NCI-H146 treated with DMSO at 0.1 percent for 48 hours (cell line): ENCODE measurements at regions not wholly inside any gene's neighbourhood (a gene's known extent, or its start where the extent isn't known, plus 50 kb on each side); places are given as distances from the start of the nearest gene placed in this dataset.

Experiments
- DNase-seq: peaks from one replicate; lab custom pipeline; 2025; ENCODE audit not compliant: unreplicated experiment; lab: John Stamatoyannopoulos, UW

DNA sequence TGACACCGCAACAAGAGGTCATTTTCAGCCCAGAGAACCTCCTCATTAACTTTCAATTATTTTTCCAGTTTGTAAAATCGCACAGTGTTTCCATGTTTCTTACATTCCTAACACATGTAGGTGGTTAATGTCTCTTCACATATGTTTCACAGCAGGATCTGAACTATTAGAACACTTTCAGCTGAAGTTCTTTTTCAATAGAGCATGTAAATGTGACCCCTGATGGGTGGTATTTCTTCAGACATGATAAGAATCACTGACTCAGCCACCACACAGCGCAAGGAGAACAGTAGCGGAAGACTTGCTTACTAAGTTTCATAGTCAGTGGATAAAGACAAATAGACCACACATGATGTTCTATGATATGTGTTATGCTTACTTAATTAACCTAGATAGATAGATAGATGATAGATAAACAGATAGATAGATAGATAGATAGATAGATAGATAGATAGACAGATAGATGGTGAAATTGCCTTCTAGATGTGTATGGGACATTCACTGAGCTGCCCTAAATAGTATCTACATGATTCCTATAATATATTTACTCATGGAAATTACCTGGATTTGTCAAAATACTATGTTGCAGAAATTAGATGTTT is 1992.1 kb upstream of the NUDT12 start:
- DNase-seq, result no peak

DNA sequence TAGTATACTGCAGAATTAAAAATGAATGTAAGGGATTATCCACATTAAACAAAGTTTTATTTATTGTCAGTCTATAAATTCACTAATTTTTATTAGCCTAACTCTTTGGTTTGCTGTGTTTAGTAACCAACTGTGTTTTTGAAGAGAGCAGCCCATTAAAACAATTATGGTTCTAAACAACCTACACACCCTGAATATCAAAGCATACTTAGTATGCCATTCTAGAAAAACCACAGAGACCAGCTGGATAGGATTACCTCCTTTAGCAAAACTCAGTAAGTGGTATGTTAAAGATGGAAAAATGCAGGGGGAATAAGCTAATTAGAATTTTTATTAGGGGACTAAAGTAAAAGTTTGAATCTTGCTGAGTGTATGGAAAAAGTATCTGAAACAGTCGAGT is 1981.7 kb upstream of the NUDT12 start:
- DNase-seq, result no peak

DNA sequence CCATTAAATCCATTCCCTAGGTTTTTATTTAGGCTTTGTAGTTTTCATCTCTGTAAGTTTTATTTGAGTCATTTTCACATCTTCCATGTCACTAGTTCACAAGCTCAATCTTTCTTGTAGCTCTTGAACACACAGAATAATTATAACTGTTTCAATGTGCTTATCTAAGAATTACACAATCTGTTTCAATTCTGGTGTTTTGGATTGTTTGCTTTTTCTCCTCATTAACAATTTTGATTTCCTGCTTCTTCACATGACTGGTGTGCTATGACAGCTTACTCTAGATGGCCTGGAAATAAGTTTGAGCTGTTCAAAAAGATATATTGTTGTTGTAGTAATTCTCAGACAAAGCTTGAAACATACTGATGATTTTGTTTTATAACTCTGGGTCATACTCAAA is 1974.1 kb upstream of the NUDT12 start:
- no peak for DNase-seq

DNA sequence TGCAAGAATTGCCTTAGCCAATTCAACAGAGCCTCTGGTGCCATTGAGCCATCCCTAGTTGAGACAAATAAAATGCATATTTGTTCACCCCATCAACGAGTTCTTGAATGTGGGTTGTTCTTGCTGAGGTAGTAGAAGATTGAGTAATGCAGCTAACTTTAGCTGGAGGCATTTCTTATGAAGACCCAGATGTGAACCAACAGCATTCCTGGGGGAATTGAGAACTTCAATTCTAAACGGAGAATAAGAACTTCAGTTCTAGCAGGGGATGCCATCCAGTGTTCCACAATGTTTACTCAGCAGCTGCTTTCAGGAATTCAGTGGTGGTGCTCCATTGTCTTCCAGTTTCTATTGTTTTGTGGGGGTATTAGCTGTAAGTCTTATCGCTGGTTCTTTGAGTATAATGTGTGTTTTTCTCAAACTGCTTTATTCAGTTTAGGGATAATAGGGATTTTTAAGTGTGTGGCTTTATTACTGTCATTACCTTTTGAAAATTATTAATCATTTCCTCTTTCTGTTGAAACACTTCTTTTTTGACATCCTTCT is 1968.2 kb upstream of the NUDT12 start:
- no peak for DNase-seq

DNA sequence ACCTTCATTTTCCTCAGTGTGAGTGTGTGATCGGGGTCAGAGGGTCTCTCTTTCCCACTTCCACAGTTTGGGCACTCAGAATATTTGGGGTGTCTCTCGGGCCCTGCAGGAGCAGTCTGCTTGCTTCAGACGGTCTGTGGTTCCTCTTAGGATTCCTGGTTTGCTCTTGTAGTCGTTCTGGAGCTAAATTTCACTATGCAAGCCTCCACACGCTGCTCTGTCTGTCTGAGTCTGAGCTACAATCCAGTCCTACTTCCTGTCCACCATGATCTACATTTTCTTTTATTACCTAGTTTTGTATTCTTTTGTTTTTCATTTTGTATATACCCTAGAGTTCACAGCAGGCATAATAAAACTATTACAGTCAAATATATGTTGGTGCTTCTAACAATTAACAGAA is 1967.3 kb upstream of the NUDT12 start:
- DNase-seq, result no peak

DNA sequence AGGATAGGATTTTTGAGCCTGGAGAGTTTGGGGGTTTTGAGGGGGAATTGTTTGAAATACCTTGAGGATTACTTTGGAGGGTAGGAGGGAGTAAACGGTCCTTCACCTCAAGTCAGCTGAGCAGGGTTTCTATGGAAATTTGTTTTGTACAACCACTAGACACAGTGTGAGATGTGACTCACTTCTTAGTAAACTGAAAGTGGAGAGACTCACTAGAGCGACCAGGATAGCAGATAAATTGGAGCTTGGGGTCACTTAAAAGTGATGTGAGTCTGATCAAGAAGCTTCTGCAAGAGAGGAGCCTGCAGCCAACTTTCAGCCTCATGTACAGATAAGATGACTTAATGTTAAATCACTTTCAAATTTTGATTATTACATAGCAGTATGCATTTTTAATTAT is 1945.9 kb upstream of the NUDT12 start:
- no peak for DNase-seq

DNA sequence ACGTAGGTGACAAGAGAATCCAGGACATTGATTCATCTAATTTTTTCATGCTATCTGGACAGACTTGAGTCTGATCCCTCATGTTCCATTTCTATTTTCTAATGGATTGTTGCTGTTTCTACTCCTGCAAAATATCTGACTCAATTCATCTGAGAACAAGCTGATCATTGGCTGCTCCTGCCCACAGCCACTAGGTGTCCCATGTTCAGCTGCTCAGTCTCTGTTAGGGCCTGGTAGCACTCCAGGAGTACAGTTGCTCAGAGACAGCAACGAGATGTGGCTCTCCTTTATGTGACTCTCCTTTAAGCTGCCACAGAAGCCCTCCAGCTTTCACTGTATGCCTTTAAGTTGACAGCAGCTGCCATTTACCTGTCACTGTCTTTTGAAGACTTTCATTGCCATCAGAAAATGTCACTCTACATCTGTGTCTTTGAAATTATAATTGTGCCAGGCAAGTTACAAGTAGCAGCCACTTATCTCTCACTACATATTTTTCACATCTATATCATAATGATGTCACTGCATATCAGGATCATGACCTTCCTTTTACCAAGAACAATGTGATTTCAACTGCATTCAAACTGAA is 1944.2 kb upstream of the NUDT12 start:
- no peak for DNase-seq

DNA sequence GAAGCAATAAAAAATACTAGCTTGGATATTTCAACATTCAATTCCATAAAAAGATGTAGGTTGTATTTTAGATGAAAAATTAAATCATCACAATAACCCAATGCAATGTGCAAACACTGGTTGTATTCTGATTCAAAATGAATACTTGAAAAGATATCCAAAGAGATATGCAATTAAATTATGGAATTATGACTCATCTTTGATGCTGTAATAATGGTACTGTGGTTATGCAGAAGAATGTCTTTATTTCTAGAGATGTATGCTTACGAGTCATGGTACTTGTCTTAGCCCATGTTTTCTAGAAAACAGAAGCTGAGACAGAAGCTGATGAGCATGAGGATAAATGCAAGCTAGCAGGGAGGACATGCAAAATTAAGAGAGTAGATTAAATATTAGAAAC is 1941.4 kb upstream of the NUDT12 start:
- no peak for DNase-seq

DNA sequence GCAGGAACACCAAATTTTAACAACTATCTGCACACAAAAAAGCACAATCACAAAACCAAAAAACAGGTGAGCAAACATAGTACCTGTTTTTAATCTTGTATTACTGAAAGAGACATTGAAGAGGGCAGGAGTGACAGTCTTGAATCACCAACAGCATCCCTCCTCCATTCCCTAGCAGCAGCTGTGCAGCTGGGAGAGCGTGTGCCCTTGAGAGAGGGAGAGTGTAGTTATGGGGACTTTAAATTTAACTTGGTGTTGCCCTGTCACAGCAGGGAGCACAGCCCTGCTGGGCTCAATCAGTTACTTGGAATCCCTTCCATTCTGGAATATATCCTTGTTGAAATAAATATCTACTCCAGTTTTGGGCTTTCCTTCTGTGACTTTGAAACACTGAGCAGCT is 1938.7 kb upstream of the NUDT12 start:
- DNase-seq, result peak; percentile 29

DNA sequence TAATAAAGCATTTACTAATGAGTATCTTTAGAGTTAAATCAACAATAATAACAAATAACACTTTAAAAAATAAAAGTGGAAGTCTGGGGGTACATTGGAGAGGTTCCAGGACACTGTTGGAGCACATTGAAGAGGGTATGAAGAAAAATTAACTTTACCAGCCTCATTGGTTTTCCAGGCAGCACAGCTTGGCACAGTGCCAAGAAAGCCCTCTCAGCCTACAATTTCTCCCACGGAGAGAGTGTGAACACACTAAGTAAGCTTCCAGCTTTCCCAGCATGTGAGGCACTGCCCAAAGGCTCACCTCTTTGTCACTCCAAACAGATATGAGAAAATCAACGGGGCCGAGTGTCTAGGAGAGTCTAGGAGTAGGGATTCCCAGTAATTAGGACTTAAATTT is 1912.8 kb upstream of the NUDT12 start:
- no peak for DNase-seq

DNA sequence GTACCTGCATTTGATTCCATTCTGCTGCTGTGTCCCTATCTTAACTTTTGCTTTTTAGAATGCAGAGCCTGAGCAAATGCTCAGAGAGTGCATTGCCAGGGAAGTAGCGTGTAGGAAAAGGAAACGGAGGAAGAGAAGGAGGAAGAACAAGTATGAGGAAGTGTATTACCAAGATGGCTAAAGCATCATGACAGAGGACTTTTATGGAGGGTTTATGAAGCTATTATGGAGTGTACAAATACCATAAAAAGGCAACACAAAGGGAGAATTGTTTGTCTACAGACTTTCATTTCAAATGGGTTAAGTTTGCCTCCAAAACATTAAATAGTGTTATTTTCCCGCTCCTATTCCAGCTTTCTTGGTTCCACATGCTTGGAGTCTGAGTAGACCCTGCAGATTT is 1899.8 kb upstream of the NUDT12 start:
- DNase-seq, result no peak

DNA sequence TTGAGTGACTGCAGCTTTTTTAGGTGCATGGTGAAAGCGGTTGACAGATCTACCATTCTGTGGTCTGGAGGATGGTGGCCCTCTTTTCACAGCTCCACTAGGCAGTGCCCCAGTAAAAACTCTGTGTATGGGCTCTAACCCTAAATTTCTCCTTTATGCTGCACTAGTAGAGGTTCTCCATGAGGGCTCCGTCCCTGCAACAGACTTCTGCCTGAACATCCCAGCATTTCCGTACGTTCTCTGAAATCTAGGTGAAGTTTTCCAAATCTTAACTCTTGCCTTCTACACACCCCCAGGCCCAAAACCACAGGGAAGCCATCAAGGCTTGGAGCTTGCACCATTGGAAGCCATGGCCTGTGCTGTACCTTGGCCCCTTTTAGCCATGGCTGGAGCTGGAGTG is 1898.1 kb upstream of the NUDT12 start:
- no peak for DNase-seq

DNA sequence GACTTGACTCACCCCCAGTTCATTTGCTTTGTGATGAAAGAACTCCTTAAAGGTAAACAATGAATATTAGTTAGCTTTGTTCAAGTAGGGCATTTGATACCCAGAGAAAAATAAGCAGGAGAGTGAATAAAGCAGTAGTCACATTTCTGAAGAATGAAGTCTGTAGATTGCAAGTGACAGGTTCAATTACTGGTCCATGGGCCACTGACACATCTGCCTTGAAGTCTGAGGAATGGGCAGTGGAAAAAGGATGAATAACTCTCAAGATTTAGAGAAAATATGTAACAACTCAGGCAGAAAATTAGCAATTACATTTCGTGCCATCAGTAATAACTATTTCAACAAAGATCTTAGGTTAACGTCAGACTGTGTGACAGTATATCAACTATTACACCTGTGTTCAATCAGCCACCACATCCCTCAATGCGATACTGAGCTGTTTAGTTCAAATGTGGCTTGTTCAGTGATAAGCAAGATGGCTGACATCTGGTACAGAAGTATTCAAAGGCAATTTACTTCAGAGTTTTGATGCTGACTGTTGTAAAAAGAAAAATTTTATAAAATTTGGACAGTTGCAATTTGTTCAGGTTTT is 1890.7 kb upstream of the NUDT12 start:
- DNase-seq, result no peak

DNA sequence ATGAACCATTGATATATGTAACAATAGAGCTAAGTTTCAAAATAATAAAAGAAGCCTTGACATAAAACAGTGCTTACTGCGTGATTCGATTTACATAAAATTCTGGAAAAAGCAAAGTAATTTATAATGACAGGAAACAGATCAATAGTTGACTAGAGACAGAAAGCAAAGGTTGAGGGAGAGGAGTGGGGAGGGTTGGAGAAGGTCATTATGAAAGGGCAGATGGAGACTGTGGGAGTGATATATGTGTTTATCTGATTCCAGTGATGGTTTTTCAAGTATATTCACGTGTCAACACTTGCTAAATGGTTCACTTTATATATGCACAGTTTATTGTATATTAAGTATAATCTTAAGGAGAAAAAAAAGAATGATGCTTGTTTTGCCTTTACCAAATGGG is 1885.7 kb upstream of the NUDT12 start:
- DNase-seq, result no peak

DNA sequence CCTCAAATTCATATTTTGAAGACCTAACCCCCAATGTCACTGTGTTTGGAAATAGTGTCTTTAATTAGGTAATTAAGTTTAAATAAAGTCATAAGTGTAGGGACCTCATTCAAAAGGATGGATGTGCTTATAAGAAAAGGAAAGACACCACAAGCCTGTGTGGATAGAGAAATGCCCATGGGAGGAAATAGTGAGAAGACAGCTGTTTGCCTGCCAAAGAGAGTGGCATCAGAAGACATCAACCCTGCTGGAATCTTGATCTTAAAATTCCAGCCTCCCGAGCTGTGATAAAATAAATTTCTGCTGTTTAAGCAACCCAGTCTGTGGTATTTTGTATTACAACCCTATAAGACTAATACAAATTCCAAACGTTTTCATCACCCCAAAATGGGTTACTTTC is 1867.9 kb upstream of the NUDT12 start:
- DNase-seq, result no peak

DNA sequence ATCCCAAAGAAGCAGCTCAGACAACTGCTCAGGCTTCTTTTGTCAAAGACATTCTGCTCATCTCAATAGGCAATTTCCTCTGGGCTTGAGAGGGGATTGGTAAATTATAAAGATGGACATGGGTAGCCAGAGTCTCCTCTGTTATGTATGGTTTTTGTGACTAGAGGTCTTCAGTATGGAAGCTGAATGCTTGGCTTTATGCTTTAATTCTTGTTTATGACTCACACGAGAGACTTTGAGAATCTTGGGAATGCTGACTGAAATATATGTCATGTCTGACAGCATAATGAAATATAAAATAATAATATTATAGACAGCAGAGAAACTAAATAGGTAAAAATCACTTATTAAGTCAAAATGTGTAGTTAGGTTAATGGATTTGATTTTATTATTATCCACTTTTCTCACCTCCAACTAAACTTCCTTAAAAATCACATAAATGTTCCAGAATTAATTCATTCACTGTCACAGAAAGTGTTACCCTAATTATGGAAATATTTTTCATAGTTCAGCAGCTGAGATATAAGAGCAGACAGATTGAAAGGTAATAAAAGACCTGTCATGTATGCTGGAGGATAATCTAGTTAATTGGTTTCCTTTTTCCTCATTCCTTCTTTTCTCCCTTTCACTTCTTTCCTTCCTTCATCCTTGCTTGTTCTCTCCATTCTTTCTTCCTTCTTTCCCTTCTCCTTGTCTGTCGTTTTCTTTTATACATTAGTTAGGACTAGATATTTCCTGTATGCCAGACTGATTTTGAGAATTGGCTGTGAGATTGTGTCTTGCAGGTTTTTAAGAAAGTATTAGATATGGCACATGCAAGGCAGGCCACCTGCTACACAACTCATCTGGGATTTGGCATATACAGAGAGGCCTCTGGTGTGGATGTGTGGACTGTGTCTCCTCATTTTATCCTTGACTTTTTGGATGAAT is 1866.1 kb upstream of the NUDT12 start:
- DNase-seq, result no peak

DNA sequence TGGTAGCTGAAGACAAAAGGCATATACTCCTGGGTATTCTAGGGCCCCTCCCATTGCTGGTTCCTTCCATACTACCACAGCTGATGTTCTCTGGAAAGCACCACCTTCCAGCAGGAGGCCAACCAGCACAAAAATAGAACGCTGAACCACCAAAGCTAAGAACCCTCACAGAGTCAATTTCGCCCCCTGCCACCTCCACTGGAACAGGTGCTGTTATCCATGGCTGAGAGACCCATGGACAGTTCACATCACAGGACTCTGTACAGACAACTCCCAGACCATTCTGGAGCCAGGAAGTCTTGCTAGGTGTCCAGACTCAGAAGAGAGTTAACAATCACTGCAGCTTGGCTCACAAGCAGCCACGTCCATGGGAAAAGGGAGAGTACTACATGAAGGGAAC is 1851.5 kb upstream of the NUDT12 start:
- DNase-seq, result no peak

DNA sequence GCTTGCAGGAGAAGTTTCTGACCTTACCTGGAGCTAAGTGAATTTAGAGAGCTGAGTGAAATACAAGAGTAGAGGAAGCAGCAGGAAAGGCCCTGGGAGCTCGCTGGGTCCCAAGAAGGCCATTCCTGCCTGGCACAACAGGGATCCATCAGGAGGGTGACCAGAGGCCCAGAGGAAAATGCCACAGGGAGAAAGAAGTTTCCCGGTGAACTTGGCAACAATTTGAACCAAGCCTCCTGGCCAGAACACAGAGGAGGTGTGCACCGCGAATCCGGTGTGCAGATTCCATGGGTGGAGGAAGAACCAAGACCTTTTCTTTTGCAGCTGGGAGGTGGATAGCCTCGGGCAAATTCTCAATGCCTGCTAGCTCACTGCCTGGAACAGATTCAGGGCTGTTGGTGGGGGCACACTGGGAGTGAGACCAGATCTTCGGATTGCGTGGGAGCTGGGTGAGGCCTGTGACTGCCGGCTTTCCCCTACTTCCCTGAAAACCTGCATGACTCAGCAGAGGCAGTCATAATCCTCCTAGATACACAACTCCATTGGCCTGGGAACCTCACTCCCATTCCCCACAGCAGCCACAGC is 1850.9 kb upstream of the NUDT12 start:
- DNase-seq, result no peak

DNA sequence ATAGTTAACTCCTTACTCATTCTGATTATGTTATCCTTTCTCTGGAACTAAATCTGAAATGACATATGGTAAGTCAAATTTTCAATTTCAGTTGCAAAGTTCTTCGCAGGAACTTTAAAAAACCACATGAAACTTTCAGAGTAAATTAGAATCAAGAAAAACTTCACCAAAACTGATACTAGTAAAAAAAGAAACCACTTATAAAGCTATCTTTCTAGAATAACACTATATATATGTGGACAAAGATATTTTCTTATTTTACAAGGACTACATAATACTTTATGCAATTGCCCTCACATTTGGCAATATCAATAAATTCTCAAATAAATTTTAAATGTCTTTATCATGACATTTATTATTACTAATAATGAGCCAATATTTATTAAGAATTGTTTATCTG is 1847.1 kb upstream of the NUDT12 start:
- DNase-seq, result no peak

DNA sequence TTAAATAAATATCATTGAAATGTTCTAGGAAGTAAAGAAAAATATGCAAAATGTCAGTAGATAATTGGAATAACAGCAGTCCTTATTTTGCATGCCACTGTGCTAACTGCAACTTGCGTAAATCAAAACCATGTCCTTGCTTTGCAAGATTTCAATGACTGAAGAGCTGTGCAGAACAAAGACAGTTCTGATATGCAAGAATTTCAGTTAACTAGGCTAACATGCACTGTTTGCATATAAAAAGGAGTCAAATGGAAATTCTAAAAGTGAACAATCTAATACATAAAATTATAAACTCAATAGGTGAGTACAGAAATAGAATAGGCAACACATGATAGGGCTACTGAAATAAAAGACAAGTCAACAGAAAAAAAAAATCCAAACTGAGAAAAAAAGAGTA is 1844.6 kb upstream of the NUDT12 start:
- DNase-seq, result no peak

DNA sequence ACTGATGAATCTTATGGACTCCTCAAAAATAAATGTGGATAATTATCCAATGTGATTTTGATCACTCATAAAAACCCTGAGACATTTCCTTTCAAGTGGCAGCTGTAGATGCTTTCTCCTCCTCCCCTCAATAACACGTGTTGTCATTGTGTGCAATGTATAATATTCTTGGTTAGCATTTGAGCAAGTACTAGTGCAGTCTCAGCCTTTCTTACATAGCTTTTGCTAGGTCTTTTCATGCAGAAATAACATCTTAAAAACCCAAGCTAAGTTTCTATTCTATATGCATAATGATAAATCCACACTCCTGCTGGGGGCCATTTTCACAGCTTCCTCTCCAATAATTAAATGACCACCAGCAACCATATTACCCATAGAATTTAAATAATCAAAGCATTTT is 1835.2 kb upstream of the NUDT12 start:
- DNase-seq, result no peak
